Bronchial epithelial cell (primary cell): ENCODE measurements at regions not wholly inside any gene's neighbourhood (a gene's known extent, or its start where the extent isn't known, plus 50 kb on each side); places are given as distances from the start of the nearest gene placed in this dataset.
A peak's percentile ranks its signal among the peaks of the same experiment; 100 is the strongest.

ENCODE experiments used
- DNase-seq: peaks from one replicate; pipeline ENCODE4 v3.0.0-alpha.2; 2010; ENCODE audit warnings: low read depth
- FAIRE-seq: peaks from 2 replicates; lab custom pipeline; 2011; peaks lifted over from hg19 to GRCh38; lab: Jason Lieb, UNC
- H3K27me3 ChIP-seq: 2 replicates; pipeline ENCODE4 v1.5.1; 2011; ENCODE audit warnings: low read length; ENCODE audit not compliant: control insufficient read depth, insufficient read depth
- H3K36me3 ChIP-seq: 2 replicates; pipeline ENCODE4 v1.5.1; 2011; ENCODE audit warnings: low read length; ENCODE audit not compliant: control insufficient read depth, insufficient read depth
- H3K4me3 ChIP-seq: 2 replicates; pipeline ENCODE4 v1.5.1; 2011; ENCODE audit warnings: mild to moderate bottlenecking, low read depth, low read length, control low read depth
- CTCF ChIP-seq: IDR thresholded peaks from 2 replicates; pipeline ENCODE4 v1.5.1; 2011; ENCODE audit warnings: mild to moderate bottlenecking, moderate library complexity, low read length, control low read depth, inconsistent platforms; ENCODE audit not compliant: insufficient read depth, severe bottlenecking

GRCh38 chr1:222229672-222230312 is 318.1 kb downstream of the HHIPL2 start:
- Histone ChIP-seq H3K27me3 (no peaks in the 10 kb centered on the region), H3K4me3 (no peak overlapping the region), H3K36me3 (no peaks in the 10 kb centered on the region)
- DNase-seq (no peak), FAIRE-seq (no peak)
- TF ChIP-seq CTCF: no peak

GRCh38 chr1:222225316-222225691 is 322.6 kb downstream of the HHIPL2 start:
- Histone ChIP-seq H3K36me3 (no peaks in the 10 kb centered on the region), H3K4me3 (no peak overlapping the region), H3K27me3 (no peaks in the 10 kb centered on the region)
- no peak for TF ChIP-seq CTCF
- FAIRE-seq (no peak), DNase-seq (peak; percentile 54)

DNA sequence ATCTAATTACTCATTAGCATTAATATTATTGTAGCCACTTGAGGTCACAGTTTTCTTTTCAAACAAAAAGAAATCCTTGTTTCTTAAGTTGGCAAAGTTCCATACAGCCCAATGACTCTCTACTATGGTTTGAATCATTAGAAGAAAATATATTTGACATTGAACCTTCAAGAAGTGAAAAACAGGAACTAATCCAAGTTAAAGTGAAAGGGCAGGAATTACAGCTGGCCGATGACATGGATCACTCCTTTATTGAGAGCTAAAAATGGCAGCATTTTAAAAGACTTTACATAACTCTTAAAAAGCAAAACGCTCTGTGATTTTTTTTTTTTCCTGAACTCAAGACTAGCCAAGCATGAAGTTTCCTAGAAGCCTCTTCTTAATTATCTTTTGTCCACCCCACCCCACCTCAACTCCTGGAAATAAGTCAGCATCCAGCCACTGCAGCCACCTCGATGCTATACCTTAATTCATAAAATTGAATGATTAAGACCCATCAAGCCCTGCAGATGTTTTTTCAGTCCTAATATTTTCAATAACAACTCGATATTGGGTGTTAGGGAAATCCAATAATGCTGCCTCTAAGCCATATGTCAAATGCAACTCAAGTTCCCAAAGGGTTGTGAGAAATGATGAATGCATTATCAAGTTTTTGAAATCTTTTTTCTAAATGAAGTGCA is 323.1 kb downstream of the HHIPL2 start:
- DNase-seq: no peak
- H3K4me3 ChIP-seq: no peak overlapping the region
- no peaks in the 10 kb centered on the region for H3K27me3 ChIP-seq
- H3K36me3 ChIP-seq: no peaks in the 10 kb centered on the region
- FAIRE-seq: no peak
- TF ChIP-seq CTCF: no peak

DNA sequence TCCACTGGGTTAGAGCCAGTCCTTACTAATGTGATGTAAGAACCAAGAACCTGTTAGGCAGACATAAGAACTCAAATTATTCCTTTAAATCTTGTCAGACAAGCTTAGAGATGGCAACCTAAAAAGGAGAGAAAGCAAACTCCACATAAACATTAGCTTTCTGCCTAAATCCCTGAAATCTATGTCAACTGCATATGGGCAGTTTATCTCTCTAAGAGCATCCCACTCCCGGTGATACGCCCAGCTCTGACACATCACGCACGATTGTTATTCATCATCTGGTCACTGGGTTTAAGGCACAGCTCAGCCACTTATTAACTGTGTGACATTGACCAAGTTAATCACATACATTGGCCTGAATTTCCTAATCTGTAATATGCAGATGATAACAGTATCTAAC is 323.7 kb downstream of the HHIPL2 start:
- H3K27me3 ChIP-seq: no peaks in the 10 kb centered on the region
- no peak for FAIRE-seq
- no peak for DNase-seq
- no peak for TF ChIP-seq CTCF
- no peaks in the 10 kb centered on the region for H3K36me3 ChIP-seq
- no peak overlapping the region for H3K4me3 ChIP-seq

DNA sequence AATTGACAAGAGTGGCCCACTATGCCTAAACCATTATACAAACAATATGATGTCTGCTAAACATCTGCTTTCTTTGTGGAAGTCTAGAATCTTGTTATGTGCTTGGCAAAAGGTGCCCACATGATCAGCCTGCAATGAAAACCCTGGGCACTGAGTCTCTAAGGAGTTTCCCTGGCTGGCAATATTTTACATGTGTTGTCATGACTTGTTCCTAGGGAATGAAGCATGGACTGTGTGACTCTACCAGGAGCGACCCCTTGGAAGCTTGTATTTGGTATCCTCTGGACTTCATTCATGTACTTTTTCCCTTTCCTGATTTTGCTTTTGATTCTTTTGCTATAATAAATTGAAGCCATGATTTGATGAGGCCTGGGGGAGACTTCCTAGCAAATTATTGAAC is 324.9 kb downstream of the HHIPL2 start:
- FAIRE-seq (no peak), DNase-seq (no peak)
- Histone ChIP-seq H3K4me3 (no peak overlapping the region), H3K27me3 (no peaks in the 10 kb centered on the region), H3K36me3 (no peaks in the 10 kb centered on the region)
- no peak for TF ChIP-seq CTCF
